ENCODE measurements at regions not wholly inside any gene's neighbourhood (a gene's known extent, or its start where the extent isn't known, plus 50 kb on each side); places are given as distances from the start of the nearest gene placed in this dataset.

- no peaks in the 10 kb centered on the region for H3K36me3 ChIP-seq (ENCODE audit: insufficient read depth)
- no peak overlapping the region for H3K4me2 ChIP-seq
- H3K79me2 ChIP-seq (ENCODE audit: insufficient read depth, low read depth): no peaks in the 10 kb centered on the region
- H4K20me1 ChIP-seq (ENCODE audit: insufficient read depth): no peaks in the 10 kb centered on the region
- no peaks in the 10 kb centered on the region for H3K27me3 ChIP-seq (ENCODE audit: insufficient read depth, low read depth)
- no peak overlapping the region for H3K27ac ChIP-seq
- no peak overlapping the region for H2AFZ ChIP-seq (ENCODE audit: low read depth)
- no peak overlapping the region for H3K9ac ChIP-seq
- no peak overlapping the region for H3K4me3 ChIP-seq (IDR thresholded peaks at IDR 0.05; ENCODE audit: insufficient read depth, low read depth, low read length)
- no peaks in the 10 kb centered on the region for H3K4me1 ChIP-seq (ENCODE audit: low read depth, poor library complexity, severe bottlenecking)
- TF ChIP-seq, protein P1, sequence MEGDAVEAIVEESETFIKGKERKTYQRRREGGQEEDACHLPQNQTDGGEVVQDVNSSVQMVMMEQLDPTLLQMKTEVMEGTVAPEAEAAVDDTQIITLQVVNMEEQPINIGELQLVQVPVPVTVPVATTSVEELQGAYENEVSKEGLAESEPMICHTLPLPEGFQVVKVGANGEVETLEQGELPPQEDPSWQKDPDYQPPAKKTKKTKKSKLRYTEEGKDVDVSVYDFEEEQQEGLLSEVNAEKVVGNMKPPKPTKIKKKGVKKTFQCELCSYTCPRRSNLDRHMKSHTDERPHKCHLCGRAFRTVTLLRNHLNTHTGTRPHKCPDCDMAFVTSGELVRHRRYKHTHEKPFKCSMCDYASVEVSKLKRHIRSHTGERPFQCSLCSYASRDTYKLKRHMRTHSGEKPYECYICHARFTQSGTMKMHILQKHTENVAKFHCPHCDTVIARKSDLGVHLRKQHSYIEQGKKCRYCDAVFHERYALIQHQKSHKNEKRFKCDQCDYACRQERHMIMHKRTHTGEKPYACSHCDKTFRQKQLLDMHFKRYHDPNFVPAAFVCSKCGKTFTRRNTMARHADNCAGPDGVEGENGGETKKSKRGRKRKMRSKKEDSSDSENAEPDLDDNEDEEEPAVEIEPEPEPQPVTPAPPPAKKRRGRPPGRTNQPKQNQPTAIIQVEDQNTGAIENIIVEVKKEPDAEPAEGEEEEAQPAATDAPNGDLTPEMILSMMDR (conservative IDR thresholded peaks at IDR 0.05; ENCODE audit: low read depth, low read length): no peak
Measured at GRCh38 chr7:81284576-81284975, 365.7 kb upstream of the SEMA3C start.

GRCh38 chr7:81280531-81280930, 361.7 kb upstream of the SEMA3C start:
- Histone ChIP-seq H3K27ac (no peak overlapping the region), H2AFZ (ENCODE audit: low read depth) (no peak overlapping the region), H3K4me3 (IDR thresholded peaks at IDR 0.05; ENCODE audit: insufficient read depth, low read depth, low read length) (no peak overlapping the region), H3K36me3 (ENCODE audit: insufficient read depth) (no peaks in the 10 kb centered on the region), H3K4me2 (no peak overlapping the region), H3K4me1 (ENCODE audit: low read depth, poor library complexity, severe bottlenecking) (no peaks in the 10 kb centered on the region), H3K27me3 (ENCODE audit: insufficient read depth, low read depth) (no peaks in the 10 kb centered on the region), H3K9ac (no peak overlapping the region), H4K20me1 (ENCODE audit: insufficient read depth) (no peaks in the 10 kb centered on the region), H3K79me2 (ENCODE audit: insufficient read depth, low read depth) (no peaks in the 10 kb centered on the region)
- TF ChIP-seq, protein P1 (conservative IDR thresholded peaks at IDR 0.05; ENCODE audit: low read depth, low read length): no peak

DNA sequence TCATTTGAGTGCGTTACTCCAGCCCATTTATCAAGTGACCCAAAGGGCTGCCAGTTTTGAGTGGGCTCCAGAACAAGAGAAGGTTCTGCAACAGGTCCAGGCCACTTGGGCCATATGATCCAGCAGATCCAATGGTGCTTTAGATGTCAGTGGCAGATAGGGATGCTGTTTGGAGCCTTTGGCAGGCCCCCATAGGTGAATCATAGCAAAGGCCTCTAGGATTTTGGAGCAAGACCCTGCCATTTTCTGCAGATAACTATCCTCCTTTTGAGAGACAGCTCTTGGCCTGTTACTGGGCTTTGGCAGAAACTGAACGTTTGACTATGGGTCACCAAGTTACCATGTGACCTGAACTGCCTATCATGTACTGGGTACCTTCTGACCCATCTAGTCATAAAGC, 358.8 kb upstream of the SEMA3C start:
- H3K79me2 ChIP-seq (ENCODE audit: insufficient read depth, low read depth): no peaks in the 10 kb centered on the region
- TF ChIP-seq, protein P1 (conservative IDR thresholded peaks at IDR 0.05; ENCODE audit: low read depth, low read length): no peak
- no peak overlapping the region for H2AFZ ChIP-seq (ENCODE audit: low read depth)
- no peak overlapping the region for H3K4me2 ChIP-seq
- no peak overlapping the region for H3K9ac ChIP-seq
- no peak overlapping the region for H3K27ac ChIP-seq
- peaks cover 21% of the 10 kb centered on the region for H3K4me1 ChIP-seq (ENCODE audit: low read depth, poor library complexity, severe bottlenecking)
- H4K20me1 ChIP-seq (ENCODE audit: insufficient read depth): no peaks in the 10 kb centered on the region
- H3K4me3 ChIP-seq (IDR thresholded peaks at IDR 0.05; ENCODE audit: insufficient read depth, low read depth, low read length): no peak overlapping the region
- no peaks in the 10 kb centered on the region for H3K27me3 ChIP-seq (ENCODE audit: insufficient read depth, low read depth)
- no peaks in the 10 kb centered on the region for H3K36me3 ChIP-seq (ENCODE audit: insufficient read depth)

- H3K9ac ChIP-seq: no peak overlapping the region
- H3K4me3 ChIP-seq (IDR thresholded peaks at IDR 0.05; ENCODE audit: insufficient read depth, low read depth, low read length): no peak overlapping the region
- H3K36me3 ChIP-seq (ENCODE audit: insufficient read depth): no peaks in the 10 kb centered on the region
- no peaks in the 10 kb centered on the region for H3K79me2 ChIP-seq (ENCODE audit: insufficient read depth, low read depth)
- peak overlapping the region; percentile 25; the same call in 1 of the 2 replicates for H3K4me2 ChIP-seq
- H2AFZ ChIP-seq (ENCODE audit: low read depth): peak overlapping the region; percentile 29; the same call in 1 of the 2 replicates
- H3K27ac ChIP-seq: peak overlapping the region; percentile 14; the same call in 1 of the 2 replicates
- H3K27me3 ChIP-seq (ENCODE audit: insufficient read depth, low read depth): no peaks in the 10 kb centered on the region
- H4K20me1 ChIP-seq (ENCODE audit: insufficient read depth): no peaks in the 10 kb centered on the region
- TF ChIP-seq, protein P1 (conservative IDR thresholded peaks at IDR 0.05; ENCODE audit: low read depth, low read length): no peak
- H3K4me1 ChIP-seq (ENCODE audit: low read depth, poor library complexity, severe bottlenecking): peaks cover 21% of the 10 kb centered on the region
Measured at GRCh38 chr7:81273601-81274397, 354.9 kb upstream of the SEMA3C start.

All from KMS-11 (cell line).